ENCODE measurements at regions not wholly inside any gene's neighbourhood (a gene's known extent, or its start where the extent isn't known, plus 50 kb on each side); places are given as distances from the start of the nearest gene placed in this dataset.

- no peak for TF ChIP-seq ZBTB21 (tag by site-specific recombination; IDR thresholded peaks at IDR 0.05)
- TF ChIP-seq ZNF274 (IDR thresholded peaks at IDR 0.05; ENCODE audit: low read length) = no peak
- no peak for TF ChIP-seq ZNF274 (tag by site-specific recombination; IDR thresholded peaks at IDR 0.05; ENCODE audit: borderline replicate concordance)
- TF ChIP-seq, protein P1, sequence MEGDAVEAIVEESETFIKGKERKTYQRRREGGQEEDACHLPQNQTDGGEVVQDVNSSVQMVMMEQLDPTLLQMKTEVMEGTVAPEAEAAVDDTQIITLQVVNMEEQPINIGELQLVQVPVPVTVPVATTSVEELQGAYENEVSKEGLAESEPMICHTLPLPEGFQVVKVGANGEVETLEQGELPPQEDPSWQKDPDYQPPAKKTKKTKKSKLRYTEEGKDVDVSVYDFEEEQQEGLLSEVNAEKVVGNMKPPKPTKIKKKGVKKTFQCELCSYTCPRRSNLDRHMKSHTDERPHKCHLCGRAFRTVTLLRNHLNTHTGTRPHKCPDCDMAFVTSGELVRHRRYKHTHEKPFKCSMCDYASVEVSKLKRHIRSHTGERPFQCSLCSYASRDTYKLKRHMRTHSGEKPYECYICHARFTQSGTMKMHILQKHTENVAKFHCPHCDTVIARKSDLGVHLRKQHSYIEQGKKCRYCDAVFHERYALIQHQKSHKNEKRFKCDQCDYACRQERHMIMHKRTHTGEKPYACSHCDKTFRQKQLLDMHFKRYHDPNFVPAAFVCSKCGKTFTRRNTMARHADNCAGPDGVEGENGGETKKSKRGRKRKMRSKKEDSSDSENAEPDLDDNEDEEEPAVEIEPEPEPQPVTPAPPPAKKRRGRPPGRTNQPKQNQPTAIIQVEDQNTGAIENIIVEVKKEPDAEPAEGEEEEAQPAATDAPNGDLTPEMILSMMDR (tag by site-specific recombination; IDR thresholded peaks at IDR 0.05) = no peak
- TF ChIP-seq MZF1 (tag by site-specific recombination; IDR thresholded peaks at IDR 0.05; ENCODE audit: borderline replicate concordance) = no peak
- no peak for TF ChIP-seq TRIM28 (IDR thresholded peaks at IDR 0.05; ENCODE audit: borderline replicate concordance, low read length)
- TF ChIP-seq TCF7L2 (IDR thresholded peaks at IDR 0.05; ENCODE audit: borderline replicate concordance, low read depth, low read length) = no peak
- TF ChIP-seq, protein P2, sequence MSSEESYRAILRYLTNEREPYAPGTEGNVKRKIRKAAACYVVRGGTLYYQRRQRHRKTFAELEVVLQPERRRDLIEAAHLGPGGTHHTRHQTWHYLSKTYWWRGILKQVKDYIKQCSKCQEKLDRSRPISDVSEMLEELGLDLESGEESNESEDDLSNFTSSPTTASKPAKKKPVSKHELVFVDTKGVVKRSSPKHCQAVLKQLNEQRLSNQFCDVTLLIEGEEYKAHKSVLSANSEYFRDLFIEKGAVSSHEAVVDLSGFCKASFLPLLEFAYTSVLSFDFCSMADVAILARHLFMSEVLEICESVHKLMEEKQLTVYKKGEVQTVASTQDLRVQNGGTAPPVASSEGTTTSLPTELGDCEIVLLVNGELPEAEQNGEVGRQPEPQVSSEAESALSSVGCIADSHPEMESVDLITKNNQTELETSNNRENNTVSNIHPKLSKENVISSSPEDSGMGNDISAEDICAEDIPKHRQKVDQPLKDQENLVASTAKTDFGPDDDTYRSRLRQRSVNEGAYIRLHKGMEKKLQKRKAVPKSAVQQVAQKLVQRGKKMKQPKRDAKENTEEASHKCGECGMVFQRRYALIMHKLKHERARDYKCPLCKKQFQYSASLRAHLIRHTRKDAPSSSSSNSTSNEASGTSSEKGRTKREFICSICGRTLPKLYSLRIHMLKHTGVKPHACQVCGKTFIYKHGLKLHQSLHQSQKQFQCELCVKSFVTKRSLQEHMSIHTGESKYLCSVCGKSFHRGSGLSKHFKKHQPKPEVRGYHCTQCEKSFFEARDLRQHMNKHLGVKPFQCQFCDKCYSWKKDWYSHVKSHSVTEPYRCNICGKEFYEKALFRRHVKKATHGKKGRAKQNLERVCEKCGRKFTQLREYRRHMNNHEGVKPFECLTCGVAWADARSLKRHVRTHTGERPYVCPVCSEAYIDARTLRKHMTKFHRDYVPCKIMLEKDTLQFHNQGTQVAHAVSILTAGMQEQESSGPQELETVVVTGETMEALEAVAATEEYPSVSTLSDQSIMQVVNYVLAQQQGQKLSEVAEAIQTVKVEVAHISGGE (tag by site-specific recombination; conservative IDR thresholded peaks at IDR 0.05; ENCODE audit: low read depth) = no peak
- TF ChIP-seq ZNF24 (tag by site-specific recombination; IDR thresholded peaks at IDR 0.05) = no peak
Measured at GRCh38 chr11:130817330-130817944, 98.8 kb downstream of the SNX19 start.
